Peyer's patch (tissue), 4 donors: ENCODE measurements at regions not wholly inside any gene's neighbourhood (a gene's known extent, or its start where the extent isn't known, plus 50 kb on each side); places are given as distances from the start of the nearest gene placed in this dataset.
A peak's percentile ranks its signal among the peaks of the same experiment; 100 is the strongest.

ENCODE experiments used
- DNase-seq, 3 donors: peaks; one replicate each; pipeline ENCODE4 v3.0.0-alpha.2; 2017 to 2019
- H3K27ac ChIP-seq, 4 donors: fragments of 200-600 bp; sonication (generic); one replicate each; pipeline ENCODE4 v1.5.1; 2016 to 2019
- H3K27me3 ChIP-seq, 2 donors: fragments of 200-600 bp; sonication (generic); one replicate each; pipeline ENCODE4 v1.5.1; 2019
- H3K36me3 ChIP-seq, 3 donors: fragments of 200-600 bp; sonication (generic); one replicate each; pipeline ENCODE4 v1.5.1; 2016 to 2019
- H3K4me1 ChIP-seq, 4 donors: fragments of 200-600 bp; sonication (generic); one replicate each; pipeline ENCODE4 v1.5.1; 2016 to 2019
- H3K4me3 ChIP-seq, 4 donors: fragments of 200-600 bp; sonication (generic); 1 replicate in 3 of 4; 2 replicates in 1 of 4; pipeline ENCODE4 v1.5.1; 2016 to 2019; ENCODE audit warnings: mild to moderate bottlenecking in 1 of 4
- H3K9me3 ChIP-seq, 4 donors: fragments of 200-600 bp; sonication (generic); one replicate each; pipeline ENCODE4 v1.5.1; 2016 to 2019; ENCODE audit warnings: mild to moderate bottlenecking in 1 of 4
- CTCF ChIP-seq, 6 experiments: fragments of 450-650 bp in 4 of 6; fragments of 200-600 bp in 2 of 6; sonication (generic) in 1 of 6; IDR thresholded peaks; one replicate each; pipeline ENCODE4 v1.5.1; 2017 to 2019; ENCODE audit warnings: antibody characterized with exemption in 6 of 6, mild to moderate bottlenecking in 3 of 6, moderate library complexity in 1 of 6
- POLR2A ChIP-seq, 2 donors: fragments of 450-650 bp; IDR thresholded peaks; one replicate each; pipeline ENCODE4 v1.5.1; 2017; ENCODE audit warnings: antibody characterized with exemption in 2 of 2, mild to moderate bottlenecking in 2 of 2, moderate library complexity in 2 of 2

GRCh38 chr2:236970656-236971010 is 115.1 kb upstream of the COPS8 start:
- H3K4me3 ChIP-seq, result no peak overlapping the region
- H3K9me3 ChIP-seq, result no peaks in the 10 kb centered on the region
- peak overlapping the region in 3 of 4 donors; percentile 20 to 90 (median 85) for H3K27ac ChIP-seq
- H3K4me1 ChIP-seq, result peaks cover 0 to 15% (median 7%) of the 10 kb centered on the region in 4 donors
- TF ChIP-seq CTCF (IDR thresholded peaks at IDR 0.05) (no peak), POLR2A (IDR thresholded peaks at IDR 0.05) (no peak)
- peak in 1 of 3 donors; percentile 42 for DNase-seq
- H3K36me3 ChIP-seq, result no peaks in the 10 kb centered on the region
- no peaks in the 10 kb centered on the region for H3K27me3 ChIP-seq

GRCh38 chr2:236971131-236971821 is 114.4 kb upstream of the COPS8 start:
- H3K27ac ChIP-seq, result peak overlapping the region in 2 of 4 donors; percentile 7 to 90
- peak in 1 of 3 donors; percentile 43 for DNase-seq
- H3K9me3 ChIP-seq, result no peaks in the 10 kb centered on the region
- H3K27me3 ChIP-seq, result no peaks in the 10 kb centered on the region
- no peak overlapping the region for H3K4me3 ChIP-seq
- TF ChIP-seq CTCF (IDR thresholded peaks at IDR 0.05), result no peak
- no peak for TF ChIP-seq POLR2A (IDR thresholded peaks at IDR 0.05)
- H3K4me1 ChIP-seq, result peaks cover 0 to 15% (median 7%) of the 10 kb centered on the region in 4 donors
- H3K36me3 ChIP-seq, result no peaks in the 10 kb centered on the region

- no peaks in the 10 kb centered on the region for H3K27me3 ChIP-seq
- H3K36me3 ChIP-seq, result no peaks in the 10 kb centered on the region
- no peaks in the 10 kb centered on the region for H3K9me3 ChIP-seq
- peaks cover 0 to 15% (median 7%) of the 10 kb centered on the region in 4 donors for H3K4me1 ChIP-seq
- TF ChIP-seq CTCF (IDR thresholded peaks at IDR 0.05) (no peak), POLR2A (IDR thresholded peaks at IDR 0.05) (no peak)
- peak in 1 of 3 donors; percentile 37 for DNase-seq
- H3K27ac ChIP-seq, result peak overlapping the region; percentile 5 to 81 (median 59)
- no peak overlapping the region for H3K4me3 ChIP-seq
Observed at GRCh38 chr2:236971919-236972381, 113.7 kb upstream of the COPS8 start.

- Histone ChIP-seq H3K4me1 (peaks cover 0 to 11% (median 6%) of the 10 kb centered on the region in 4 donors), H3K9me3 (no peaks in the 10 kb centered on the region), H3K4me3 (no peak overlapping the region), H3K36me3 (no peaks in the 10 kb centered on the region), H3K27ac (peak overlapping the region in 3 of 4 donors; percentile 53 to 81 (median 66)), H3K27me3 (no peaks in the 10 kb centered on the region)
- TF ChIP-seq CTCF (IDR thresholded peaks at IDR 0.05), result no peak
- TF ChIP-seq POLR2A (IDR thresholded peaks at IDR 0.05), result peak in 1 of 2 donors; percentile 40
- DNase-seq, result peak in 2 of 3 donors; percentile 89
Observed at GRCh38 chr2:236972491-236973342, 113.0 kb upstream of the COPS8 start.

- H3K36me3 ChIP-seq, result no peaks in the 10 kb centered on the region
- no peaks in the 10 kb centered on the region for H3K9me3 ChIP-seq
- H3K4me3 ChIP-seq, result no peak overlapping the region
- peak overlapping the region in 3 of 4 donors; percentile 25 to 81 (median 66) for H3K27ac ChIP-seq
- TF ChIP-seq POLR2A (IDR thresholded peaks at IDR 0.05) (no peak), CTCF (IDR thresholded peaks at IDR 0.05) (no peak)
- H3K4me1 ChIP-seq, result peaks cover 0 to 9% (median 3%) of the 10 kb centered on the region in 4 donors
- no peak for DNase-seq
- no peaks in the 10 kb centered on the region for H3K27me3 ChIP-seq
Observed at GRCh38 chr2:236973343-236973980, 112.2 kb upstream of the COPS8 start.
